Stimulated activated CD8-positive, alpha-beta memory T cell treated with anti-CD3 and anti-CD28 coated beads, Interleukin-15, amount 100 ng/mL, for 1 hour (primary cell): ENCODE measurements at regions not wholly inside any gene's neighbourhood (a gene's known extent, or its start where the extent isn't known, plus 50 kb on each side); places are given as distances from the start of the nearest gene placed in this dataset.

ENCODE experiments used
- DNase-seq: peaks from one replicate; pipeline ENCODE4 v3.0.0-alpha.2; 2020; ENCODE audit warnings: low read depth

DNA sequence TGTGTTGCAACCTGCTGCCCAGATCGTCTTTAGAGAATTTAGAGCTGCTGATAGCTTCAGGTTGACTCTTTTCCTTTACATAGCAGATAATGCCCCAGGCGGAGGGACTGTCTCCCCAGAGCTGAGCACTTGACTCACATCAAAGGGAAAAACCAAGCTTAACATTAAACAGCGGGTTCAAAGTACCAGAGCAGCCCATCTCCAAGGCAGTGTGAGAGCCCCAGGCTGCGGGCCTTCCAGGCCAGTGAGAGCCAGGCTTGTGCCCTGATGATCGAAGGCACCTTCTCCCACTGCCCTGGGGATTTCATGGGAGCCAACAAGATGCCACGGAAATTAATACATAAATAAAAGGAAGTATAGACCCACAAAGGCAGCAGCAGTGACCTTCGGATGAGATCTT is 275.6 kb downstream of the XXYLT1 start:
- DNase-seq = no peak

DNA sequence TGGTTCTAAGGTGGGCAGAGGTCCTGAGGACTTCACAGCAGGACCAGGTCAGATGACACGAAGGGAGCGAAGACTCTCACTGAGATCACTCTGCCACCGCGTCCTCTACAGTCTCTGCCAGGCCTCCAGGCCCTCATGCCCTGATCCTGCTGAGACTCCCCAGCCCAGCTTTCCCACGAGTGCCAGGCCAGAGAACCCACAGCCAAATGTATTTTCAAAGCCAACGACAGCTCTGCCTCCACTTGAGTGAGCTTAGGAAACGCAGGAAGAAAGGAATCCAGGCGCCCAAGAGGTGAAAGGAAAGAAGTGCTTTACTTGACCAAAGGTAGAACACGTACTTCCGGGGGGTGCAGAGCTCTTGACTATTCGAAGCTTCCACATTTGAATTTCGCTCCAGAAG is 275.0 kb downstream of the XXYLT1 start:
- no peak for DNase-seq

DNA sequence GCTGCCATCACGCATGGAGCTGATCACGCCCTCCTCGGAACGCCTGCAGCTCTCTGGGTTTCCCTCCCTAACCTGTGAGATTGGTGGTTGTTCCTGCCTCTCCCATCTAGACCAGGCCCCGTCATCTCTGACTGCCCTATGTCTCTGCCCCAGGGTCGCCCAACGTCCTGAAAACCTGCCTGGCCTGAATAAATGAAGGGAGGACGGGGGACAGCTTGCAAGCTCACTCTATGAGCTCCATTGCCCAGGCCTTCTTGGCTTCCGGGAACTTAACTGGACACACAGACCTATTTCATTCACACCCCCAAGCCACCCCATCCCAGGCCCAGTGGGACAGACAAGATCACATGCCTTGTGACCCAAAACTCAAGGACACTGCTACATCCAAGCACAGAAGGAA is 274.2 kb downstream of the XXYLT1 start:
- DNase-seq = no peak

DNA sequence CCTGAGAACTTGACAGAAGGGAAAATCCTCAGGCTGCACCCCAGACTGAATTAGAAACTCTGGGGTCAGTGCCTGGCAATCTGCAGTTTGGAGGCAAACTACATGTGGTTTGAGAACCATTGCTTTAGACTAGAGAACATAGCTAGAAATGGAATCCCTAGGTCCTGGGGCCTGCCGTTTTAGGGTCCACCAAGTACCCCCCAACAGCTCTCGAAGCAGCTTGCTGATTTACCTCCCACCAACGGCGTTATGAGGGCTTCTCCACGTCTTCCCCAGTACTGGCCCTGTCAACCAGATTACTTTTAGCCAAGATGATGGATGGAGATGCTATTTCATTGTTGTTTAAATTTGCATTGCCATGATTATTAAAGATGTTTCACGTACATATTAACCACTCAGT is 272.5 kb downstream of the XXYLT1 start:
- no peak for DNase-seq

DNA sequence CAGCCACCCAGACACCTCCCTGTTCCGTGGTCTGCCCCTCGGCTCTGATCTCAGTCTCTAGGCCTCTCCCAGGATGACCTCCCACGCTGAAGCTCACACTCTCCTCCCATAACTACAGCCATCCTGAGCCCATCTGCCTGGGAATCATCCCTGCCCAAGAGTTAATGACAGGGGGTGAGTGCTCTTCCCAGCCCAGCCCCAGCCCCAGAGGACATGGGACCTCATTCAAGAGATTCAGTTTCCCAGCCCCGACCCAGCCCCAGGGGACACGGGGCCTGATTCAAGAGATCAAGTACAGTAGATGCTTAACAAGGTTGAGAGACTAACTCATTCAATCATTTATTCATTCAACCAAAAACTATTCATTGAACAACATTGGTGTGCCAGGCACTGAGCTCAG is 272.0 kb downstream of the XXYLT1 start:
- DNase-seq = no peak

DNA sequence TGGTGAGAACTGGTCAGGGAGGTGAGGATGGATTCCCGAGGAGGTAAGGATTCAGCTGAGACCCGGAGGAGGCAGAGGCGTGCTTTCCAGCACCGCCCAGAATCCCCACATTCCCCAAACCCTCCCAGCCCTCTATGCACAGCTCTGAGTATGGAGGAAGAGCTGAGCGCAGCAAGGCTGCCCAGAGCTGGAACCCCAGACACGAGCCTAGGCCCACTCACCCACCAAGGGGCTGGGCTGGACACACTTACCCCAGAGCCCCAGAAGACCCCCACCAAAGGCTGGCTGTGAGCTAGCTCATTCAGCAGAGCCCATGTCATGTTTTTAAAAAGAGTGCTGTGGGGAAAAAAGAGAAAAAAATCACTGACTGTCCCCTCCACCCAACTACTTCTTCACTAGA is 271.5 kb downstream of the XXYLT1 start:
- no peak for DNase-seq

DNA sequence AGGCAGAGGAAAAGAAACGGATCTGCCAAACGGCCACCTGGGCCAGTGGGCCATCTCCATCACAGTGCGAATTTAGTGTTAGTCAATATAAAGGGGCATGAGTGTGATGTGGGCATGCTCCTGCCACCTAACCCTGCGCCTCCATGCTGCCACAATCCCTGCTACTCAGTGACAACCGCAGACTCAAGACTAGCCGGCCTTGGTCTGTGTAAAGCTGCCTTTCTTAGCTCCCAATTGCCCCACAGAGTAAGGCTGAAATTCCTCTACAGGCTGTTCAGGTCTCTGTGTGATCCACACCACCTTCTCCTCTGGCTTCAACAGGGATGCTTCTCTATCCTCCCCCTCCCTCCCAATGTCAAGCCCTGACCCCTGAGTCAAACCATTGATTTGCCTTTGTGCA is 269.7 kb downstream of the XXYLT1 start:
- DNase-seq = no peak

DNA sequence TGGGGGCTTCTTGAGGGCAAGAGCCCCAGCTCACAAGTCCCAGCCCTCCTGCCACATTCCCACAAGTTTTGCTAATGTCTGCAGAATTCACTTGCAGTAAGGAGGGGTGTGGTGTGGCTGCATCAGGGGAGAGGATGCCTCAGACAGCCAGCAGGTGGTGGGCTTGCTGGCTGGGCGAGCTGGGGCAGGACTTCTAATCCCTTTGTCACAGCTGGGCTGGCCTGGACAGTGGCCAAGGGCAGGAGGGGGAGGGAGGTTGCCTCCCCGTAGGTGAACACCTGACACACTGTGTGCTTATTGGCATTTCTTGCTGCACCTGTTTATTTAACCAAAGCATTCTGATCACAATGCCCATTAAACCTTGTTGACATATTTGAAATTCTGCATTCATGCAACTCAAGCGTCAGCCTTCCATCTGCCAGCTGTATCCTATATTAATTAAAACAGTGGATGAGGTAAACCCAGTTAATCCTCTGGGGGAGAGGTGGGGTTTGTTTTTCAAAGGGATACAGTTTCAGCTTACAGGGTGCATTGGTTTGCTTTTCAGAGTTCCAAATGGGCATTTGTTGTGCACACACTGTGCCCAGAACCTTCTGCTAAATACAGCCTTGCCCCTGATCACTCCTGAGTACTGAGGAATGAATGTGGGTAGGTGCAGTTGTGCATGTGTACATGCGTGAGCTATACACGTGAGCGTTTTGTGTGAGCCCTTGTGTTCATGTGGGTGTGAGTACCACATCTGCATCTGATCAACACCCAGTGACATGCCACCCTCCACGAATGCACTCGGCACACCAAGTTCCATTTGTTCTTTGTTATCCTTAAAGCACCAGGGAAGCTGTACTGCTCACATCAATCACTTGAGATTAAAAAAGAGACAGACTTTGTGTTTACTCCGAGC is 268.7 kb downstream of the XXYLT1 start:
- DNase-seq = no peak

DNA sequence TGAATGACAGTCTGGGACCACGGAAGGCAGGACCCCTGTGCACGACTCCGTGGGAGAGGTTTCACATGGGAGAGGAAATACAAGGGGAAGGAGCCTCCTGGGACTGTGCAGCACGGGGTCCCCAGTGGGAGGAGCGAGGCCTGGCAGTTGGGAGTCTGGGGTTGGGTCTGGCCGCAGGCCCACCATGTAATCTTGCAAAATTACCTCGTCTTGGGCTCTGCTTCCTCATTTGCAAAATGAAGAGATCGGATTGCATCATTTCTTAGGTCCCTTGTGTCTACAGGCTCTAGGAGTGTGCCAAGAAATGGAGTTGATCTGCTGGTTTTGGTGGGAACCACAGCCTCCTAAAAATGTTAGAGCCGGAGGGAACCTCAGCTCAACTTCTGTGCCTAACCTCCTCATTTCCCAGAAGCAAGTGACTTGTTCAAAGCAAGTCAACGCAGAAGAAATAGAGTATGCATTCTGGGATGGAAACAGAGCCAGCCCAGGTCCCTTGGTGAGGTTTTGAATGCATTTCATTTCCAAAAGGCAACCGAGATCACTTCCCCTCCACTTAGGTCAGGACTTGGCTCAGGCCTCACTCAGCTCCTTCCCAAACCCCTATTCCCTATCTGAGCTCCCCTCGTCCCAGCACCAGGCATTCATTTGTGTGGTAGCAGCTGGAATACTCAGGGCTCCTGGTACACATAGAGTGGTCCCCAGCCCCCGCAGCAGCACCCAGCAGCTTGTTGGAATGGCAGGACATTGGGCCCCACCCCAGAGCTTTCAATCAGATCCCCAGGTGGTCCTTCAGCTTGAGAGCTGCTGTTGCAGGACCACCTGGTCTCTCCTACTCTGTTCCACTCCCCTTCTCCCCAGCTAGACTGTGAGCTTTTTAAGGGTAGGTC is 267.7 kb downstream of the XXYLT1 start:
- no peak for DNase-seq

DNA sequence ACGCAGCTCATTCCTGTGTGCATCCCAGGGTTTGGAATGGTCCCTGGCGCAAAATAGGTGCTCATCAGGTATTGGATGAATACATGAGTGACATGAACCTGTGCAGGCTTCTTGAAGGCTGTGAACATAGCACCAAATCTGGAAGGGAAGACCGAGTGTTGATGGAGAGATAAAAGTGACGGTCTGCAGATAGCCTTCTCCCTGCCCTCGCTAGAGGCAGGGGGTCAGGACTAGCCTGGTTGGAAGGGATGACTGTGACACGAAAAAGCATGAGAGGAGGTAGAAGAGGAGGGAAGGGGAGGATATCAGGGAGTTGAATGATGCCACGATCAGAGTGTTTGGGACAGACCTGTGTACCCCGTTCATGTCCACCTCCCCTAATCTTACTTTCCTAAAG is 267.1 kb downstream of the XXYLT1 start:
- no peak for DNase-seq

DNA sequence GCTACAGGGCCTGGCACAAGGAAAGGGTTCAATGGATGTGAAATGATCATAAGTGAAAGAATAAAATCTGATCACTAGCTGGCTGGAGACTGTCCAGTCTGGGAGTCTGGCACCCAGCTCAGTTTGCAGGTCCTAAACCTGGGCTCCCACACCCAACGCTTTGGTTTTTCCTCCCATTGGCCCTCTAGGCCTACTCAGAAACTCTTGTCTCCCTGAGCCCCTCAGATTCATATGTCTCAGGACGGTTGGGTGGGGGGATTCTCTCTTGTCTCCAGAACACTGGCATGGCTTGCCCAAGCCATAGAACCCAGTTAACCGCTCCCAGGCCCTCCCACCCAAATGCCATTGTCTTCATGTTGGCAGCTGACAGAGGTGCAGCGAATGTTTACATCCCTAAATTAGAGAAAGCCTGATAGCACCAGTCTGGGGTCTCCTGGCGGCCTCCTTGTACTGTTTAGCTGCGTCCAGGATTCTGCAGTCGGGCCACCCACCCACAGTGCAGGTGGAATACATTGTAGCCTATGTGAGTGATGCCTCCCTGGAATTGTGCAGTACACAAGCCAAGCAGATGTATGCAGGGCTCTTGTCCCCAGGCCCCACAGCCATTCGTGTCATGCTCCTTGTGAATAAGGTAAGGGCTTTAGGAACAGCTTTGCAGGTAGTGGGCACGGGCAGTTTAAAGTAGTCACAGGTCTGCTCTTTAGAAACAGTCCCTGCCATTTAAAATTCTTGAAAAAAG is 266.3 kb downstream of the XXYLT1 start:
- no peak for DNase-seq

DNA sequence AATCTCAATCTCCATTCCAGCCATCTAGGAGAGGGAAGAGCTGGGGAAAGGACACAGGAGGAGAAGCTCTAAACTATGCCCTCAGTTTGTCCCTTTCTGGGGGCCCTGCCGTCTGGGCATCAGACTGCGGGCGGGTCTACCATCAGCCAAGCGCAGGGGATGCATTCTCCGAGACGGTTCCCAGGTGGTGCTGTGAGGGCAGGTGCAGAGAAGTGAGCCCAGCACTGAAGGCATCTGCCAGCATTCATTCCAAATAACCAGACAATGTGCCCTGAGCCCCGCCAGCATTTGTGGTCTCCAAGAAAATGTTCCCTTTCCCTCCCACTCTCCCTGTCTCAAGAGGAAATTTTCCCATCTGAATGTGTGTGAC is 265.7 kb downstream of the XXYLT1 start:
- DNase-seq = no peak

DNA sequence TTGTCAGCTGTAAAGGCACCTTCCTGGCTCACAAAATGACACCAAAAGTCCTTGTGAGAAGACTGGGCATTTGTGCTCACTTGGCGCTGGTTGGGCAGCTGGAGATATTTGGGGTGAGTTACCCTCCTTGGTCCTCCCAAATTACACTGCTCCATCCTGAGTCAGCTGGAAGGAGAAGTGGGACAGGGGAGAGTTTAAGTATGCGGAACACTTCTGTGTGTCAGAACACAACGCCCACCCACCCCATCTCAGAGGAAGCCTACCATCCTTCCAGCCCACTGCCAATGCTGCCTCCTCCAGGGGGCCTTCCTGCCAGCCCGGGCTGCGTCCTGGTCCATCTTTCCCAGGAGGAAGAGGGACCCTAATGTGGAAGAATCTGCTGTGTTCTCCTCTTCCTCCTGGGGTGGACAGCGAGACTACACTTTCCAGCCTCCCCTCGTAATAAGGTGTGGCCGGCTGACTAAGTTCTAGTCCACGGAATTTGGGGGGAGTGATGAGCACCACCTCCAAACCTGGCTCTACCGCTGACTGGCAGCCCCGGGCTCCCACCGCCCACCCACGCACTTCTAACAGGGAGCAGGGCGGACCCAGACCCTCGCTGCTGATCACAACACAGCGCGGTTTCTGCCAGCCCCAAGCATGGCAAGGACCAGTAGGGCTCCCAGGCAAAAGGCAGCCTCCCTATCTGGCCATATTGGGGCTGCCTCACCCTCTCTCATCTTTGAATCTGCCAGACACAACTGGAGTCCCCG is 265.0 kb downstream of the XXYLT1 start:
- DNase-seq = no peak

DNA sequence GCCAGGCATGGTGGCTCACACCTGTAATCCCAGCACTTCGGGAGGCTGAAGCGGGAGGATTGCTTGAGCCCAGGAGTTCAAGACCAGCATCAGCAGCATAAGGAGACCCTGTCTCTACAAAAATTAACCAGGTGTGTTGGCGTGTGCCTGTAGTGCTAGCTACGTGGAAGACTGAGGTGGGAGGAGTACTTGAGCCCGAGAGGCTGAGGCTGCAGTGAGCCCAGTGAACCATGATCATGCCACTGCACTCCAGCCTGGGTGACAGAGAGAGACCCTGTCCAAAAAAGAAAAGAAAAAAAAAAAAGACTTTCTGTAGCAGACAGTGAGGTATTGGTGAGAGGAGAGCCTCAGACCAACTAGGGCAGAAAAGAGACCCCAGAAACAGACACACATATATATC is 263.8 kb downstream of the XXYLT1 start:
- DNase-seq = no peak

DNA sequence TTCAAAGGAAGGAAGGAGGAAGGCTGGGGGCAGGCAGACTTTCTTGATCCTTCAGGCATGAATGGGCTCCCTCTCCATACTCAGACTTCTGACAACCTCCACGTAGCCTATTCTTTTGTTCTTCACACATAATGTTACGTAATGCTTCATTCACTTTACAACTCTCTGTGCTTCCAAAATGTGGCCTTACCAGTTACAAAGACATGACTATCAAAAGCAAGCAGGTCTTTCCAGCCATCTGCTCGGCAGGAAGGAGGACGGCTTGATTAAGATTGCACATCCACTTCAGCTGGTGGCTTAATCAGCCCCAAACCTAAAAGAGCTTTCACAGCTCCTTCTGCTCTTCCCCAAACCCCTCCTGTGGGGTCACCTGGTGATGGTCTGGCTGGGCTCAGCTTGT is 263.2 kb downstream of the XXYLT1 start:
- no peak for DNase-seq

DNA sequence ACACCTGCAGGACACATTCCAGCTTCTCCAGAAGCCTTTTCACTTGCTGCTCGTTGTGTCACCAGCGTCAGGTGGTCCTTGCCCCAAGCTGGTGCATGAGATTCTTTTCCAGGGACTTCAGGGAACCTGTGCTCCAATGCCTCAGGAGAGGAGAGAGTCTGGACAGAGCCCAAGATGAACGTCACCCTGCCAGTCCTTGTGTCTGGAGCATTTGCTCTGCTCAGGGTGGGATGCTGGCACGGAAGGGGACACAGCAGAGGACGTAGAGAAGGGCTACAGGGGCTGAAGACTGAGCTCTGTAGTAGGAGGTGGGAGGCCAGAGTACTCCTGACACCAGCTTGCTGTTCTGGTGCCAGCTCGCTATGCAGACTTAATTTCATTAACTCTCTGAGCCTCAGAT is 262.1 kb downstream of the XXYLT1 start:
- DNase-seq = no peak

DNA sequence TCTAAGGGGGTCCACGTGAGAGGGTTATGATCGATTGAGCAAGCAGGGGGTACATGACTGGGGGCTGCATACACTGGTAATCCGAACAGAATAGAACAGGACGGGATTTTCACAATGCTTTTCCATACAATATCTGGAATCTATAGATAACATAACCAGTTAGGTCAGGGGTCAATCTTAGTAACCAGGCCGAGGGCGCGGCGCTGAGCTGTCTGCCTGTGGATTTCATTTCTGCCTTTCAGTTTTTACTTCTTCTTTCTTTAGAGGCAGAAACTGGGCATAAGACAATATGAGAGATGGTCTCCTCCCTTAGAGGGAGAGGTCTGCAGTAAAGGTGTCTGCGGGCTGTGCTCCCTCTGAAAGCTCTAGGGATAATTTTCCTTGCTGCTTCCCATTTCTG is 261.3 kb downstream of the XXYLT1 start:
- DNase-seq = no peak

DNA sequence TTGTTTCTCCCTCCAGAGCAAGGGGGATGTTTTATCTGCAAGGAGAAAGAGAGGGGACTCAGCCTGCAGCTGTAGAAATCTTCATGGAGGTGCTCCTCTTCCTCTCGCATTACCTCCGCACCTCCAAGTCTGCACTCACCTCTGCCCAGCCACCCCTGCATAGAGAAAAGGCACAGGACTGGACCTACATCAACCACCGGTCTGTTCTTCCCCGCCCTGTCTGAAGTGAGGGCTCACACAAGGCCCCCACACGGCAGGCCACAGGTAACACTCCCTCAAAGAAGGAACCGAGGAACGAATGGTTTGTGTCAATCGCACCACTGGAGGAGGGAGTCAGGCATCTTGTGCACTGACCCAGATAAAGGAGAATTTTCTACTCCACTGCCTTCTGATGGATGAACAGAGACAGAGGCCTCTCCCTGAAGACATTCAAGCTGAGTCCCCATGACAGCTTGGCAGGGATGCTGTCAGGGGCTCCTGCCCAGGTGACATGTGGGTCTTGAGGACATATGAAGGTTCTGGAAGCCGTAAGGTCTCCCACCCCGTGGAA is 260.3 kb downstream of the XXYLT1 start:
- DNase-seq = no peak

DNA sequence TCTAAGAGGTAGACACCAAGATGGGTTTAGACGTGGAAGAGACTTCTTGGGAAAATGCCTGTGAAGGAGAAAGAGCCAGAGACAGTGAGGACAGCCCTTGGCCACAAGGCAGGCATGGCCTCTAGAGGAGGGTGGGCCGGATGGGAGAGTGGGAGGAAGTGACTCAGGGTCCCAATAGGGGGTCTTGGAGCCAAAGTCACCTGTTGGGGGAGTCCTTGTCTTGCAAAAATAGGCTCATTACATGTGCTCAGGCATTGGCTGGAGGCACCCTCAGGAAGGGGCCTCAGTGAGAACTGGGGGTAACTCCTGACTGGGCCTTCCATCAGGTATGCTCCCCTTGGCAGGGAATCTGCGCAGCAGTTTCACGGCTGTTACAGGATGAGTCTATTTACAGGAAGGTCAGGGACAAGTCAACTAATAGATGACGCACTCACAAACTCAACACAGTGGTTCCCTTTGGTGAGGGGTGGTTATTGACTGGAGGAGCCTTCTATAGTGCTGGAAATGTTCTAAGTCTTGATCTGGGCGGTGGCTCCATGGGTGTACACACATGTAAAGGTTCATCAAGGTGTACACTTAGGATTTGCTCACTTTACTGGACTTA is 259.6 kb downstream of the XXYLT1 start:
- DNase-seq = no peak

DNA sequence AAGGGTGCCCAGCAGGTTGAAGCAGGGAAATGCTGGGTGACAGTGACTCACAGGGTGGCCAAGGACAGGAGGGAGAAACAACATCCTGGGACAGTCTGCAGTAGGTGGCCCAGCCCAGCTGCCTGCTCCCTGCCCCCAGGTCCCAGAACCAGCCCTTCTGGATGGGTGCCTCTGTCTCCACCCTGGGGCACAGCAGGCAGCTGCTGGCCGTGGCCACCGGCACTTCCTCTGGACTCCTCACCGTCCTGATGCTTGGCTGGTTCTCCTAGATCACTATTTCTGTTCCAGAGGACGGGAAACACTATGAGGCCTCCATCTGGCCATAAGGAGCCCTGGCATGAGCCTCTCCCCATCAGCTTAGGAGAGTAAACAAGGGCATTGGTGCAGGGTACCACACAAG is 258.9 kb downstream of the XXYLT1 start:
- DNase-seq = no peak

DNA sequence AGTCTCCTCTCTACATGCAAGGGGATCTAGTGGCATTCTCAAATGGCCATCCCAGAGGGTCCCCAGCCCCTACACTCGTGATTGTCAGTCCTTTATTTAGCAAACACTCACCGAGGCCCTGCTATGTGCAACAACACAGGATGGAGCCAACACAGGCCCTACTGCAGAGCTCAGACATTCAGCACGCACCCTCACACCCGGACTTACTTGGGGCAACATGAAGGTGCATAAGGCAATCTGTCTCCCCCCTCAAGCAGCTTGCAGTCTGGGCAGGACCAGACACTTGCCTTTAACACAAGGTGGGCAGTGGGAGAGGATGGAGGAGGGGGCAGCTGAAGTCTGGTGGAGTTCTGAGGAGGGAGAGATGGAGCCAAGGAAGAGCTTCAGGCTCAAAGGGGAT is 258.4 kb downstream of the XXYLT1 start:
- DNase-seq = no peak
